Keratinocyte (primary cell): ENCODE measurements at regions not wholly inside any gene's neighbourhood (a gene's known extent, or its start where the extent isn't known, plus 50 kb on each side); places are given as distances from the start of the nearest gene placed in this dataset.

ENCODE experiments used
- DNase-seq: peaks from one replicate; pipeline ENCODE4 v3.0.0-alpha.2; 2011; ENCODE audit warnings: low read depth, missing footprints, low spot score
- FAIRE-seq: peaks from 2 replicates; lab custom pipeline; 2011; peaks lifted over from hg19 to GRCh38; lab: Jason Lieb, UNC
- H2AFZ ChIP-seq: 2 replicates; pipeline ENCODE4 v1.6.0; 2012; ENCODE audit warnings: low read length, control low read depth, inconsistent platforms; ENCODE audit not compliant: control insufficient read depth
- H3K27ac ChIP-seq: 2 replicates; pipeline ENCODE4 v1.5.1; 2011; ENCODE audit warnings: low read length; ENCODE audit not compliant: control insufficient read depth, insufficient read depth
- H3K27me3 ChIP-seq: 3 replicates; pipeline ENCODE4 v1.6.0; 2011; ENCODE audit warnings: low read length; ENCODE audit not compliant: control insufficient read depth, insufficient read depth; ENCODE audit errors: extremely low read depth
- H3K36me3 ChIP-seq, 2 experiments: 2 replicates in 1 of 2; 3 replicates in 1 of 2; pipeline ENCODE4 v1.5.1; 2011; ENCODE audit warnings: low read length in 2 of 2, mild to moderate bottlenecking in 1 of 2; ENCODE audit not compliant: control insufficient read depth in 2 of 2, insufficient read depth in 2 of 2; ENCODE audit errors: extremely low read depth in 1 of 2
- H3K4me1 ChIP-seq: 3 replicates; pipeline ENCODE4 v1.5.1; 2011; ENCODE audit warnings: low read length; ENCODE audit not compliant: control insufficient read depth, insufficient read depth; ENCODE audit errors: extremely low read depth
- H3K4me2 ChIP-seq: 3 replicates; pipeline ENCODE4 v1.6.0; 2011; ENCODE audit warnings: low read depth, low read length; ENCODE audit not compliant: control insufficient read depth, insufficient read depth; ENCODE audit errors: extremely low read depth
- H3K4me3 ChIP-seq, 3 experiments: fragments of 200-600 bp in 1 of 3; sonication (generic) in 1 of 3; 2 replicates in 2 of 3; 3 replicates in 1 of 3; pipeline ENCODE4 v1.5.1; 2011 to 2016; ENCODE audit warnings: low read length in 3 of 3, mild to moderate bottlenecking in 3 of 3, control low read depth in 2 of 3, inconsistent platforms in 1 of 3, low read depth in 1 of 3, mixed read lengths in 1 of 3, mixed run types in 1 of 3, moderate library complexity in 1 of 3; ENCODE audit not compliant: control insufficient read depth in 2 of 3, insufficient read depth in 2 of 3; ENCODE audit errors: extremely low read depth in 1 of 3
- H3K79me2 ChIP-seq: 2 replicates; pipeline ENCODE4 v1.6.0; 2012; ENCODE audit warnings: low read length; ENCODE audit not compliant: control insufficient read depth, insufficient read depth
- H3K9ac ChIP-seq: 3 replicates; pipeline ENCODE4 v1.6.0; 2011; ENCODE audit warnings: low read length; ENCODE audit not compliant: control insufficient read depth, insufficient read depth; ENCODE audit errors: extremely low read depth
- H3K9me1 ChIP-seq: 3 replicates; pipeline ENCODE4 v1.6.0; 2011; ENCODE audit warnings: low read length; ENCODE audit not compliant: control insufficient read depth, insufficient read depth; ENCODE audit errors: extremely low read depth
- H3K9me3 ChIP-seq: 2 replicates; pipeline ENCODE4 v1.5.1; 2012; ENCODE audit warnings: low read depth, low read length; ENCODE audit not compliant: control insufficient read depth
- H4K20me1 ChIP-seq: 3 replicates; pipeline ENCODE4 v1.6.0; 2011; ENCODE audit warnings: low read length; ENCODE audit not compliant: control insufficient read depth, insufficient read depth; ENCODE audit errors: extremely low read depth
- CTCF ChIP-seq, 3 experiments: IDR thresholded peaks in 1 of 3; conservative IDR thresholded peaks in 1 of 3; optimal IDR thresholded peaks in 1 of 3; 2 replicates in 2 of 3; 3 replicates in 1 of 3; pipeline versions ENCODE3 to v1.5.1; 2011; ENCODE audit warnings: low read length in 3 of 3, mild to moderate bottlenecking in 3 of 3, moderate library complexity in 2 of 3, control low read depth in 1 of 3, inconsistent platforms in 1 of 3; ENCODE audit not compliant: insufficient read depth in 2 of 3; ENCODE audit errors: extremely low read depth in 1 of 3
- EZH2 ChIP-seq: IDR thresholded peaks from one replicate; pipeline ENCODE4 v1.6.1; 2012; ENCODE audit warnings: inconsistent platforms, mild to moderate bottlenecking, low read length, moderate library complexity
- dilution Hi-C: fragments of 300-500 bp; cut with MboI; formaldehyde crosslinking; loops from one replicate; pipeline ENCODE4 v1.7.0; 2020; ENCODE audit warnings: low sequenced_read_pairs; ENCODE audit not compliant: extremely low pct_ligation_motif_present

GRCh38 chr1:87186346-87186745 is 142.3 kb upstream of the LMO4 start:
- dilution Hi-C loops, result no loop called here
- no peak for FAIRE-seq
- no peaks in the 10 kb centered on the region for H3K9me3 ChIP-seq

GRCh38 chr1:87188640-87189039 is 140.0 kb upstream of the LMO4 start:
- TF ChIP-seq EZH2 (no peak), CTCF (optimal IDR thresholded peaks at IDR 0.05 in 1 of 3, IDR thresholded peaks at IDR 0.05 in 1 of 3, conservative IDR thresholded peaks at IDR 0.05 in 1 of 3; ENCODE audit: extremely low read depth in 1 of 3, insufficient read depth in 2 of 3, low read length in 3 of 3) (no peak)
- no peaks in the 10 kb centered on the region for H3K9me1 ChIP-seq
- H3K4me3 ChIP-seq, result no peak overlapping the region
- dilution Hi-C loops, result no loop called here
- H3K36me3 ChIP-seq, result no peaks in the 10 kb centered on the region
- no peak overlapping the region for H3K27ac ChIP-seq
- peaks cover 9% of the 10 kb centered on the region for H3K27me3 ChIP-seq
- H3K9me3 ChIP-seq, result no peaks in the 10 kb centered on the region
- no peaks in the 10 kb centered on the region for H3K4me1 ChIP-seq
- H3K9ac ChIP-seq, result no peak overlapping the region
- DNase-seq (no peak), FAIRE-seq (no peak)
- no peak overlapping the region for H2AFZ ChIP-seq
- H4K20me1 ChIP-seq, result no peaks in the 10 kb centered on the region
- H3K4me2 ChIP-seq, result no peak overlapping the region
- H3K79me2 ChIP-seq, result no peaks in the 10 kb centered on the region

More at GRCh38 chr1:87186346-87186745, 142.3 kb upstream of the LMO4 start:
- Histone ChIP-seq H3K27ac (no peak overlapping the region), H2AFZ (no peak overlapping the region), H4K20me1 (no peaks in the 10 kb centered on the region), H3K36me3 (no peaks in the 10 kb centered on the region), H3K27me3 (peaks cover 9% of the 10 kb centered on the region), H3K4me1 (no peaks in the 10 kb centered on the region), H3K79me2 (no peaks in the 10 kb centered on the region), H3K4me2 (no peak overlapping the region), H3K9ac (no peak overlapping the region), H3K4me3 (no peak overlapping the region), H3K9me1 (no peaks in the 10 kb centered on the region)
- DNase-seq, result no peak
- TF ChIP-seq CTCF (optimal IDR thresholded peaks at IDR 0.05 in 1 of 3, IDR thresholded peaks at IDR 0.05 in 1 of 3, conservative IDR thresholded peaks at IDR 0.05 in 1 of 3; ENCODE audit: extremely low read depth in 1 of 3, insufficient read depth in 2 of 3, low read length in 3 of 3), result no peak
- no peak for TF ChIP-seq EZH2
